Left renal pelvis (tissue), 4 donors: ENCODE measurements at regions not wholly inside any gene's neighbourhood (a gene's known extent, or its start where the extent isn't known, plus 50 kb on each side); places are given as distances from the start of the nearest gene placed in this dataset.

ENCODE experiments used
- DNase-seq, 4 donors: peaks; one replicate each; pipeline ENCODE4 v3.0.0-alpha.2; 2013; ENCODE audit warnings: low read depth in 4 of 4, low spot score in 3 of 4

GRCh38 chr6:28764761-28765282 lies 159.0 kb downstream of the TRIM27 start:
- DNase-seq = no peak

- DNase-seq = no peak
Observed at GRCh38 chr6:28765978-28766351, 157.8 kb downstream of the TRIM27 start.

- no peak for DNase-seq
Observed at GRCh38 chr6:28766426-28766825, 157.4 kb downstream of the TRIM27 start.

GRCh38 chr6:28767133-28767532 lies 156.7 kb downstream of the TRIM27 start:
- no peak for DNase-seq

GRCh38 chr6:28767691-28768090 lies 156.1 kb downstream of the TRIM27 start:
- DNase-seq = no peak

- no peak for DNase-seq
Observed at GRCh38 chr6:28768187-28768913, 155.4 kb downstream of the TRIM27 start.

- no peak for DNase-seq
Observed at GRCh38 chr6:28769626-28770402, 154.0 kb downstream of the TRIM27 start.

- DNase-seq = no peak
Observed at GRCh38 chr6:28770732-28771131, 153.1 kb downstream of the TRIM27 start.

GRCh38 chr6:28771401-28772267 lies 152.2 kb downstream of the TRIM27 start:
- no peak for DNase-seq

- DNase-seq = no peak
Observed at GRCh38 chr6:28772480-28773381, 151.1 kb downstream of the TRIM27 start.

- DNase-seq = no peak
Observed at GRCh38 chr6:28774292-28775051, 149.3 kb downstream of the TRIM27 start.

GRCh38 chr6:28775052-28775376 lies 148.8 kb downstream of the TRIM27 start:
- no peak for DNase-seq

- DNase-seq = no peak
Observed at GRCh38 chr6:28775405-28776129, 148.2 kb downstream of the TRIM27 start.

- DNase-seq = no peak
Observed at GRCh38 chr6:28776269-28777146, 147.3 kb downstream of the TRIM27 start.

GRCh38 chr6:28777147-28777461 lies 146.7 kb downstream of the TRIM27 start:
- DNase-seq = no peak

- no peak for DNase-seq
Observed at GRCh38 chr6:28782113-28782673, 141.6 kb downstream of the TRIM27 start.

GRCh38 chr6:28785962-28786679 lies 137.7 kb downstream of the TRIM27 start:
- DNase-seq = no peak
